H9 (cell line): ENCODE measurements at regions not wholly inside any gene's neighbourhood (a gene's known extent, or its start where the extent isn't known, plus 50 kb on each side); places are given as distances from the start of the nearest gene placed in this dataset.

Source experiments
- DNase-seq: peaks from one replicate; pipeline ENCODE4 v3.0.0-alpha.2; 2017
- H2AFZ ChIP-seq: one replicate; pipeline ENCODE4 v1.6.1; 2013; ENCODE audit warnings: mild to moderate bottlenecking, low read length, control low read depth, moderate library complexity
- H2AK5ac ChIP-seq: 2 replicates; pipeline ENCODE4 v1.6.1; 2013; ENCODE audit warnings: low read length, control low read depth, mixed read lengths; ENCODE audit not compliant: insufficient read length
- H2BK120ac ChIP-seq: one replicate; pipeline ENCODE4 v1.6.1; 2013; ENCODE audit warnings: low read depth, mild to moderate bottlenecking, low read length, control low read depth, inconsistent platforms; ENCODE audit not compliant: poor library complexity, severe bottlenecking
- H2BK12ac ChIP-seq: 2 replicates; pipeline ENCODE4 v1.6.1; 2013; ENCODE audit warnings: low read length, control low read depth, mixed read lengths, low read depth; ENCODE audit not compliant: insufficient read length
- H2BK15ac ChIP-seq: 2 replicates; pipeline ENCODE4 v1.6.1; 2013; ENCODE audit warnings: low read depth, low read length, control low read depth
- H2BK20ac ChIP-seq: one replicate; pipeline ENCODE4 v1.6.1; 2013; ENCODE audit warnings: low read depth, mild to moderate bottlenecking, low read length, control low read depth, inconsistent platforms; ENCODE audit not compliant: poor library complexity, severe bottlenecking
- H2BK5ac ChIP-seq: 2 replicates; pipeline ENCODE4 v1.6.1; 2013; ENCODE audit warnings: low read length, control low read depth, mixed read lengths; ENCODE audit not compliant: insufficient read length
- H3K14ac ChIP-seq: 2 replicates; pipeline ENCODE4 v1.6.1; 2013; ENCODE audit warnings: low read length, control low read depth; ENCODE audit not compliant: insufficient read depth
- H3K18ac ChIP-seq: 2 replicates; pipeline ENCODE4 v1.6.1; 2013; ENCODE audit warnings: low read depth, mild to moderate bottlenecking, mixed read lengths, low read length, control low read depth; ENCODE audit not compliant: insufficient read length
- H3K23ac ChIP-seq: 2 replicates; pipeline ENCODE4 v1.6.1; 2013; ENCODE audit warnings: low read length, control low read depth, mixed read lengths, low read depth; ENCODE audit not compliant: insufficient read length
- H3K23me2 ChIP-seq: 2 replicates; pipeline ENCODE4 v1.6.1; 2013; ENCODE audit warnings: low read depth, mild to moderate bottlenecking, mixed read lengths, low read length, control low read depth; ENCODE audit not compliant: insufficient read length, poor library complexity, severe bottlenecking
- H3K27ac ChIP-seq: 2 replicates; pipeline ENCODE4 v1.5.1; 2013; ENCODE audit warnings: low read length, control low read depth, mixed read lengths, low read depth; ENCODE audit not compliant: insufficient read length
- H3K27me3 ChIP-seq: 2 replicates; pipeline ENCODE4 v1.6.1; 2013; ENCODE audit warnings: low read length, control low read depth, inconsistent platforms; ENCODE audit not compliant: insufficient read depth
- H3K4ac ChIP-seq: 2 replicates; pipeline ENCODE4 v1.6.1; 2013; ENCODE audit warnings: low read depth, mild to moderate bottlenecking, control low read depth, inconsistent platforms, low read length, moderate library complexity
- H3K4me1 ChIP-seq: 2 replicates; pipeline ENCODE4 v1.6.1; 2013; ENCODE audit warnings: low read length, control low read depth, inconsistent platforms; ENCODE audit not compliant: insufficient read depth
- H3K4me2 ChIP-seq: 2 replicates; pipeline ENCODE4 v1.6.1; 2013; ENCODE audit warnings: low read length, control low read depth, mixed read lengths; ENCODE audit not compliant: insufficient read length, insufficient read depth
- H3K56ac ChIP-seq: 2 replicates; pipeline ENCODE4 v1.6.1; 2013; ENCODE audit warnings: low read depth, mild to moderate bottlenecking, mixed read lengths, low read length, control low read depth; ENCODE audit not compliant: insufficient read length
- H3K79me1 ChIP-seq: 2 replicates; pipeline ENCODE4 v1.6.1; 2013; ENCODE audit warnings: low read depth, mild to moderate bottlenecking, moderate library complexity, low read length, control low read depth, inconsistent platforms; ENCODE audit not compliant: insufficient read depth, poor library complexity, severe bottlenecking
- H3K79me2 ChIP-seq: 2 replicates; pipeline ENCODE4 v1.6.1; 2013; ENCODE audit warnings: low read length, control low read depth, inconsistent platforms; ENCODE audit not compliant: insufficient read depth
- H3K9ac ChIP-seq: 2 replicates; pipeline ENCODE4 v1.6.1; 2013; ENCODE audit warnings: low read length, control low read depth, mixed read lengths; ENCODE audit not compliant: insufficient read length; ENCODE audit errors: extremely low read depth
- H3K9me3 ChIP-seq: one replicate; pipeline ENCODE4 v1.6.1; 2013; ENCODE audit warnings: low read depth, low read length, inconsistent platforms; ENCODE audit not compliant: control insufficient read depth
- H3T11ph ChIP-seq: one replicate; pipeline ENCODE4 v1.6.1; 2013; ENCODE audit warnings: mild to moderate bottlenecking, low read length, control low read depth, inconsistent platforms
- H4K20me1 ChIP-seq: one replicate; pipeline ENCODE4 v1.6.1; 2013; ENCODE audit not compliant: control insufficient read depth, insufficient read length, insufficient read depth
- H4K5ac ChIP-seq: 2 replicates; pipeline ENCODE4 v1.6.1; 2013; ENCODE audit warnings: low read depth, mild to moderate bottlenecking, mixed read lengths, low read length, control low read depth; ENCODE audit not compliant: insufficient read length
- H4K8ac ChIP-seq: replicated peaks from 2 replicates; pipeline ENCODE4 v1.6.1; 2013; ENCODE audit warnings: low read length, control low read depth, mixed read lengths, low read depth; ENCODE audit not compliant: insufficient read length
- H4K91ac ChIP-seq: 2 replicates; pipeline ENCODE4 v1.6.1; 2013; ENCODE audit warnings: low read depth, mild to moderate bottlenecking, moderate library complexity, mixed read lengths, low read length, control low read depth; ENCODE audit not compliant: insufficient read length
- H3K27ac Mint-ChIP-seq, 3 experiments: 2 replicates in 2 of 3; 3 replicates in 1 of 3; pipeline ENCODE4 v1.8.0; 2020 to 2021; ENCODE audit warnings: mixed read lengths in 3 of 3, mild to moderate bottlenecking in 1 of 3, moderate library complexity in 1 of 3
- H3K27me3 Mint-ChIP-seq: 2 replicates; pipeline ENCODE4 v1.8.0; 2021; ENCODE audit warnings: low read depth, mild to moderate bottlenecking, moderate library complexity, mixed read lengths
- H3K36me3 Mint-ChIP-seq, 3 experiments: 2 replicates in 2 of 3; 3 replicates in 1 of 3; pipeline ENCODE4 v1.8.0; 2020 to 2021; ENCODE audit warnings: low read depth in 3 of 3, mixed read lengths in 3 of 3; ENCODE audit not compliant: insufficient read depth in 1 of 3
- H3K4me1 Mint-ChIP-seq, 2 experiments: 2 replicates each; pipeline ENCODE4 v1.8.0; 2020; ENCODE audit warnings: mixed read lengths in 2 of 2
- H3K4me3 Mint-ChIP-seq, 2 experiments: 2 replicates in 1 of 2; 3 replicates in 1 of 2; pipeline ENCODE4 v1.8.0; 2020 to 2021; ENCODE audit warnings: mild to moderate bottlenecking in 2 of 2, mixed read lengths in 2 of 2, moderate library complexity in 1 of 2
- H3K9me3 Mint-ChIP-seq, 2 experiments: 2 replicates in 1 of 2; 3 replicates in 1 of 2; pipeline ENCODE4 v1.8.0; 2020; ENCODE audit warnings: mild to moderate bottlenecking in 2 of 2, mixed read lengths in 2 of 2, moderate library complexity in 1 of 2
- WGBS: extraction: QIAGEN DNeasy Blood & Tissue Kit; methylation state at CpG from one replicate; pipeline ENCODE4 v1.1.7; 2013; ENCODE audit warnings: missing lambda C conversion rate, low lambda C conversion rate, mixed read lengths; ENCODE audit not compliant: insufficient read length; ENCODE audit errors: extremely low coverage; 5-methylcytosine and 5-hydroxymethylcytosine counted together
- TF ChIP-seq, protein P1 (sequence below): fragments of 200-600 bp; sonication (generic); conservative IDR thresholded peaks from 3 replicates; pipeline ENCODE4 v1.8.0; 2021; ENCODE audit warnings: antibody characterized with exemption, mild to moderate bottlenecking

- Histone ChIP-seq H3K27ac (no peak overlapping the region), H3K9ac (no peak overlapping the region), H3K18ac (no peak overlapping the region), H2BK12ac (no peak overlapping the region), H4K8ac (no peak overlapping the region), H3K23me2 (no peaks in the 10 kb centered on the region), H3K4me2 (no peak overlapping the region), H3K79me1 (no peaks in the 10 kb centered on the region), H2BK5ac (no peak overlapping the region), H3K4ac (no peak overlapping the region), H3K4me1 (no peaks in the 10 kb centered on the region), H3K79me2 (no peaks in the 10 kb centered on the region), H3K27me3 (no peaks in the 10 kb centered on the region), H3K9me3 (no peaks in the 10 kb centered on the region), H4K91ac (no peak overlapping the region), H3K14ac (no peak overlapping the region), H4K20me1 (no peaks in the 10 kb centered on the region), H3T11ph (no peak overlapping the region), H2BK120ac (no peak overlapping the region), H4K5ac (no peak overlapping the region), H2BK15ac (no peak overlapping the region), H3K56ac (no peak overlapping the region), H3K23ac (no peak overlapping the region), H2BK20ac (no peak overlapping the region), H2AK5ac (no peak overlapping the region), H2AFZ (no peak overlapping the region)
- no peak overlapping the region for H3K4me3 Mint-ChIP-seq
- WGBS: no CpG with 5 or more reads among the region's 1 CpG
- no peaks in the 10 kb centered on the region for H3K27me3 Mint-ChIP-seq
- H3K27ac Mint-ChIP-seq: no peak overlapping the region; a peak in 1 of 7 replicates
- TF ChIP-seq, protein P1, sequence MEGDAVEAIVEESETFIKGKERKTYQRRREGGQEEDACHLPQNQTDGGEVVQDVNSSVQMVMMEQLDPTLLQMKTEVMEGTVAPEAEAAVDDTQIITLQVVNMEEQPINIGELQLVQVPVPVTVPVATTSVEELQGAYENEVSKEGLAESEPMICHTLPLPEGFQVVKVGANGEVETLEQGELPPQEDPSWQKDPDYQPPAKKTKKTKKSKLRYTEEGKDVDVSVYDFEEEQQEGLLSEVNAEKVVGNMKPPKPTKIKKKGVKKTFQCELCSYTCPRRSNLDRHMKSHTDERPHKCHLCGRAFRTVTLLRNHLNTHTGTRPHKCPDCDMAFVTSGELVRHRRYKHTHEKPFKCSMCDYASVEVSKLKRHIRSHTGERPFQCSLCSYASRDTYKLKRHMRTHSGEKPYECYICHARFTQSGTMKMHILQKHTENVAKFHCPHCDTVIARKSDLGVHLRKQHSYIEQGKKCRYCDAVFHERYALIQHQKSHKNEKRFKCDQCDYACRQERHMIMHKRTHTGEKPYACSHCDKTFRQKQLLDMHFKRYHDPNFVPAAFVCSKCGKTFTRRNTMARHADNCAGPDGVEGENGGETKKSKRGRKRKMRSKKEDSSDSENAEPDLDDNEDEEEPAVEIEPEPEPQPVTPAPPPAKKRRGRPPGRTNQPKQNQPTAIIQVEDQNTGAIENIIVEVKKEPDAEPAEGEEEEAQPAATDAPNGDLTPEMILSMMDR: no peak
- DNase-seq: no peak
- H3K4me1 Mint-ChIP-seq: peaks cover 3 to 5% of the 10 kb centered on the region in 2 experiments
- no peaks in the 10 kb centered on the region for H3K36me3 Mint-ChIP-seq
- H3K9me3 Mint-ChIP-seq: no peaks in the 10 kb centered on the region; a peak in 1 of 5 replicates
These were observed 933.7 kb downstream of the NTRK3 start for GRCh38 chr15:87322870-87323269.
